SK-N-SH treated with all-trans-retinoic acid at 6 μM for 48 hours (cell line): ENCODE measurements at regions not wholly inside any gene's neighbourhood (a gene's known extent, or its start where the extent isn't known, plus 50 kb on each side); places are given as distances from the start of the nearest gene placed in this dataset.

Experiments used
- ARNTL ChIP-seq: fragments of 450-650 bp; formaldehyde crosslinking; IDR thresholded peaks from 2 replicates; pipeline ENCODE4 v1.5.0; 2020; ENCODE audit warnings: low read depth, mild to moderate bottlenecking, moderate library complexity, borderline replicate concordance
- BACH2 ChIP-seq: fragments of 250-450 bp; sonication (Bioruptor Pico); IDR thresholded peaks from 2 replicates; pipeline ENCODE4 v1.9.0; 2021; ENCODE audit warnings: mild to moderate bottlenecking, borderline replicate concordance
- GLIS3 ChIP-seq: fragments of 250-450 bp; sonication (Bioruptor Pico); IDR thresholded peaks from 2 replicates; pipeline ENCODE4 v1.5.0; 2020; ENCODE audit warnings: mild to moderate bottlenecking, moderate library complexity
- OSR1 ChIP-seq: fragments of 250-450 bp; sonication (Bioruptor Pico); IDR thresholded peaks from 2 replicates; pipeline ENCODE4 v1.8.0; 2022; ENCODE audit warnings: moderate library complexity, mild to moderate bottlenecking, inconsistent platforms
- POU6F1 ChIP-seq: fragments of 250-450 bp; sonication (Bioruptor Pico); IDR thresholded peaks from 2 replicates; pipeline ENCODE4 v1.8.0; 2021; ENCODE audit warnings: low read depth, mild to moderate bottlenecking, moderate library complexity, borderline replicate concordance
- SNAI2 ChIP-seq: fragments of 250-450 bp; sonication (Bioruptor Pico); IDR thresholded peaks from 2 replicates; pipeline ENCODE4 v1.5.0; 2020; ENCODE audit warnings: mild to moderate bottlenecking, moderate library complexity
- TCF4 ChIP-seq: fragments of 250-450 bp; sonication (Bioruptor Pico); IDR thresholded peaks from 2 replicates; pipeline ENCODE4 v1.8.0; 2021; ENCODE audit warnings: mild to moderate bottlenecking, moderate library complexity, borderline replicate concordance
- ZC3H10 ChIP-seq: fragments of 250-450 bp; sonication (Bioruptor Pico); IDR thresholded peaks from 2 replicates; pipeline ENCODE4 v1.5.1; 2021; ENCODE audit warnings: mild to moderate bottlenecking, moderate library complexity
- ZFP30 ChIP-seq: fragments of 450-650 bp; formaldehyde crosslinking; IDR thresholded peaks from 2 replicates; pipeline ENCODE4 v1.5.0; 2022; ENCODE audit warnings: mild to moderate bottlenecking, moderate library complexity
- ZNF565 ChIP-seq: fragments of 450-650 bp; formaldehyde crosslinking; conservative IDR thresholded peaks from 2 replicates; pipeline ENCODE4 v1.5.0; 2020; ENCODE audit warnings: low read depth, mild to moderate bottlenecking, moderate library complexity
- TF ChIP-seq, protein P1 (sequence below): fragments of 250-450 bp; sonication (Bioruptor Pico); IDR thresholded peaks from 2 replicates; pipeline ENCODE4 v1.8.0; 2020; ENCODE audit warnings: mild to moderate bottlenecking, moderate library complexity, borderline replicate concordance
- TF ChIP-seq, protein P2 (sequence below): fragments of 250-450 bp; sonication (Bioruptor Pico); IDR thresholded peaks from 2 replicates; pipeline ENCODE4 v1.5.1; 2021; ENCODE audit warnings: mild to moderate bottlenecking, moderate library complexity

GRCh38 chr2:234320066-234320465 is 176.8 kb downstream of the ARL4C start:
- TF ChIP-seq ZC3H10 (CRISPR knock-in tag) (no peak), OSR1 (no peak), GLIS3 (CRISPR knock-in tag) (no peak), BACH2 (CRISPR knock-in tag) (no peak), POU6F1 (CRISPR knock-in tag) (no peak), ZNF565 (CRISPR knock-in tag) (no peak), TCF4 (CRISPR knock-in tag) (no peak), SNAI2 (CRISPR knock-in tag) (no peak), ARNTL (no peak), ZFP30 (CRISPR knock-in tag) (no peak)
- TF ChIP-seq, protein P1, sequence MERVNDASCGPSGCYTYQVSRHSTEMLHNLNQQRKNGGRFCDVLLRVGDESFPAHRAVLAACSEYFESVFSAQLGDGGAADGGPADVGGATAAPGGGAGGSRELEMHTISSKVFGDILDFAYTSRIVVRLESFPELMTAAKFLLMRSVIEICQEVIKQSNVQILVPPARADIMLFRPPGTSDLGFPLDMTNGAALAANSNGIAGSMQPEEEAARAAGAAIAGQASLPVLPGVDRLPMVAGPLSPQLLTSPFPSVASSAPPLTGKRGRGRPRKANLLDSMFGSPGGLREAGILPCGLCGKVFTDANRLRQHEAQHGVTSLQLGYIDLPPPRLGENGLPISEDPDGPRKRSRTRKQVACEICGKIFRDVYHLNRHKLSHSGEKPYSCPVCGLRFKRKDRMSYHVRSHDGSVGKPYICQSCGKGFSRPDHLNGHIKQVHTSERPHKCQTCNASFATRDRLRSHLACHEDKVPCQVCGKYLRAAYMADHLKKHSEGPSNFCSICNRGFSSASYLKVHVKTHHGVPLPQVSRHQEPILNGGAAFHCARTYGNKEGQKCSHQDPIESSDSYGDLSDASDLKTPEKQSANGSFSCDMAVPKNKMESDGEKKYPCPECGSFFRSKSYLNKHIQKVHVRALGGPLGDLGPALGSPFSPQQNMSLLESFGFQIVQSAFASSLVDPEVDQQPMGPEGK = no peak
- TF ChIP-seq, protein P2, sequence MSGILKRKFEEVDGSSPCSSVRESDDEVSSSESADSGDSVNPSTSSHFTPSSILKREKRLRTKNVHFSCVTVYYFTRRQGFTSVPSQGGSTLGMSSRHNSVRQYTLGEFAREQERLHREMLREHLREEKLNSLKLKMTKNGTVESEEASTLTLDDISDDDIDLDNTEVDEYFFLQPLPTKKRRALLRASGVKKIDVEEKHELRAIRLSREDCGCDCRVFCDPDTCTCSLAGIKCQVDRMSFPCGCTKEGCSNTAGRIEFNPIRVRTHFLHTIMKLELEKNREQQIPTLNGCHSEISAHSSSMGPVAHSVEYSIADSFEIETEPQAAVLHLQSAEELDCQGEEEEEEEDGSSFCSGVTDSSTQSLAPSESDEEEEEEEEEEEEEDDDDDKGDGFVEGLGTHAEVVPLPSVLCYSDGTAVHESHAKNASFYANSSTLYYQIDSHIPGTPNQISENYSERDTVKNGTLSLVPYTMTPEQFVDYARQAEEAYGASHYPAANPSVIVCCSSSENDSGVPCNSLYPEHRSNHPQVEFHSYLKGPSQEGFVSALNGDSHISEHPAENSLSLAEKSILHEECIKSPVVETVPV = no peak
